Endothelial cell of umbilical vein (primary cell): ENCODE measurements at regions not wholly inside any gene's neighbourhood (a gene's known extent, or its start where the extent isn't known, plus 50 kb on each side); places are given as distances from the start of the nearest gene placed in this dataset.

ENCODE experiments used
- BruUV-seq: library from RNA; stranded (reverse); fragments of 400-500 nt; replicated peaks from 2 replicates; lab custom pipeline; 2021; lab: Mats Ljungman, UMichigan
- CTCF ChIA-PET: fragments of 300-600, 350-600 bp; sonication (Branson Sonifier 250); formaldehyde crosslinking; loops from one replicate; lab custom pipeline; 2021; ENCODE audit warnings: antibody characterized with exemption, inconsistent platforms; lab: Charles Lee
- POLR2A ChIA-PET: fragments of 300-600, 350-600 bp; sonication (Branson Sonifier 250); formaldehyde crosslinking; loops from one replicate; lab custom pipeline; 2021; ENCODE audit warnings: antibody characterized with exemption, inconsistent platforms; lab: Charles Lee
- DNase-seq: peaks from one replicate; pipeline ENCODE4 v3.0.0-alpha.2; 2011; ENCODE audit warnings: low read depth, low spot score
- FAIRE-seq: peaks from 2 replicates; lab custom pipeline; 2011; peaks lifted over from hg19 to GRCh38; lab: Jason Lieb, UNC
- H2AFZ ChIP-seq: 2 replicates; pipeline ENCODE4 v1.6.0; 2012; ENCODE audit warnings: low read depth, low read length, control low read depth, inconsistent platforms
- H3K27ac ChIP-seq: 2 replicates; pipeline ENCODE4 v1.5.1; 2011; ENCODE audit warnings: low read depth, mild to moderate bottlenecking, control low read depth, low read length, moderate library complexity; ENCODE audit not compliant: insufficient read depth
- H3K27me3 ChIP-seq, 2 experiments: 2 replicates each; pipeline versions ENCODE4 v1.6.0 to v1.6.1; 2011; ENCODE audit warnings: low read length in 2 of 2, mixed read lengths in 1 of 2; ENCODE audit not compliant: control insufficient read depth in 2 of 2, insufficient read depth in 2 of 2
- H3K36me3 ChIP-seq, 2 experiments: 2 replicates in 1 of 2; 3 replicates in 1 of 2; pipeline ENCODE4 v1.5.1; 2011; ENCODE audit warnings: low read length in 2 of 2, mild to moderate bottlenecking in 1 of 2, moderate library complexity in 1 of 2; ENCODE audit not compliant: control insufficient read depth in 2 of 2, insufficient read depth in 2 of 2; ENCODE audit errors: extremely low read depth in 1 of 2
- H3K4me1 ChIP-seq: 3 replicates; pipeline ENCODE4 v1.5.1; 2011; ENCODE audit warnings: mild to moderate bottlenecking, low read length; ENCODE audit not compliant: control insufficient read depth, insufficient read depth; ENCODE audit errors: extremely low read depth
- H3K4me2 ChIP-seq: 2 replicates; pipeline ENCODE4 v1.6.1; 2011; ENCODE audit warnings: low read length, control low read depth, mixed read lengths; ENCODE audit not compliant: insufficient read depth
- H3K4me3 ChIP-seq, 3 experiments: fragments of 200-600 bp in 1 of 3; sonication (generic), shearing (Covaris generic) in 1 of 3; replicated peaks in 1 of 3; 2 replicates each; pipeline ENCODE4 v1.5.1; 2011 to 2016; ENCODE audit warnings: control low read depth in 3 of 3, low read length in 3 of 3, mild to moderate bottlenecking in 2 of 3, inconsistent platforms in 1 of 3, low read depth in 1 of 3, moderate library complexity in 1 of 3; ENCODE audit not compliant: insufficient read depth in 1 of 3
- H3K79me2 ChIP-seq: 2 replicates; pipeline ENCODE4 v1.6.0; 2012; ENCODE audit warnings: low read length, inconsistent platforms; ENCODE audit not compliant: control insufficient read depth, insufficient read depth
- H3K9ac ChIP-seq: replicated peaks from 2 replicates; pipeline ENCODE3; 2011; ENCODE audit warnings: low read length, control low read depth; ENCODE audit not compliant: insufficient read depth; ENCODE audit errors: extremely low read depth
- H3K9me1 ChIP-seq: replicated peaks from 3 replicates; pipeline ENCODE4 v1.6.0; 2011; ENCODE audit warnings: mild to moderate bottlenecking, low read length; ENCODE audit not compliant: control insufficient read depth, insufficient read depth; ENCODE audit errors: extremely low read depth
- H3K9me3 ChIP-seq: replicated peaks from 2 replicates; pipeline ENCODE4 v1.5.1; 2012; ENCODE audit warnings: low read length, inconsistent platforms; ENCODE audit not compliant: control insufficient read depth, insufficient read depth
- H4K20me1 ChIP-seq: replicated peaks from 2 replicates; pipeline ENCODE3; 2011; ENCODE audit warnings: mild to moderate bottlenecking, low read length; ENCODE audit not compliant: control insufficient read depth, insufficient read depth; ENCODE audit errors: extremely low read depth
- EZH2 ChIP-seq: IDR thresholded peaks from 2 replicates; pipeline ENCODE4 v1.6.1; 2012; ENCODE audit warnings: borderline replicate concordance, low read depth, mild to moderate bottlenecking, moderate library complexity, low read length, inconsistent platforms; ENCODE audit not compliant: severe bottlenecking
- GATA2 ChIP-seq: IDR thresholded peaks from 2 replicates; pipeline ENCODE4 v1.7.0; 2011; ENCODE audit warnings: low read depth, mild to moderate bottlenecking, moderate library complexity, mixed read lengths, low read length; ENCODE audit not compliant: insufficient read length, insufficient read depth
- JUN ChIP-seq: IDR thresholded peaks from 2 replicates; pipeline ENCODE4 v1.6.1; 2011; ENCODE audit warnings: borderline replicate concordance, low read depth; ENCODE audit not compliant: insufficient read length, insufficient read depth
- MAX ChIP-seq: IDR thresholded peaks from 2 replicates; pipeline ENCODE4 v1.6.1; 2011; ENCODE audit not compliant: insufficient read depth, insufficient read length
- MYC ChIP-seq: IDR thresholded peaks from one replicate; pipeline ENCODE4 v1.6.1; 2011; ENCODE audit warnings: mild to moderate bottlenecking, low read depth, low read length
- POLR2A ChIP-seq: IDR thresholded peaks from 2 replicates; pipeline ENCODE4 v1.6.1; 2012; ENCODE audit warnings: low read depth, mild to moderate bottlenecking, control low read depth, low read length
- dilution Hi-C: fragments of 300-500 bp; cut with MboI; formaldehyde crosslinking; loops from one replicate; pipeline ENCODE4 v1.15.0; 2019; ENCODE audit warnings: low sequenced_read_pairs; ENCODE audit not compliant: extremely low pct_ligation_motif_present
- intact Hi-C: fragments of 100-400 bp; cut with micrococcal nuclease; formaldehyde crosslinking; loops from one replicate; pipeline ENCODE4 v1.10.0; 2022

- Histone ChIP-seq H3K9me1 (no peaks in the 10 kb centered on the region), H3K9me3 (no peaks in the 10 kb centered on the region), H3K4me1 (no peaks in the 10 kb centered on the region), H3K9ac (no peak overlapping the region), H3K4me3 (no peak overlapping the region), H3K27ac (no peak overlapping the region), H4K20me1 (no peaks in the 10 kb centered on the region), H3K27me3 (no peaks in the 10 kb centered on the region), H3K4me2 (no peak overlapping the region), H3K36me3 (no peaks in the 10 kb centered on the region), H3K79me2 (no peaks in the 10 kb centered on the region), H2AFZ (no peak overlapping the region)
- POLR2A ChIA-PET = no interaction called here
- intact Hi-C loops = no loop called here
- CTCF ChIA-PET = no interaction called here
- dilution Hi-C loops = no loop called here
- FAIRE-seq (no peak), DNase-seq (no peak)
- no TSS peak for BruUV-seq
- TF ChIP-seq GATA2 = no peak
Measured at GRCh38 chr3:194760494-194761137, 74.9 kb downstream of the FAM43A start.

GRCh38 chr3:194761384-194761783 lies 75.7 kb downstream of the FAM43A start:
- POLR2A ChIA-PET = no interaction called here
- Histone ChIP-seq H3K9me1 (no peaks in the 10 kb centered on the region), H3K36me3 (no peaks in the 10 kb centered on the region), H3K9me3 (no peaks in the 10 kb centered on the region), H4K20me1 (no peaks in the 10 kb centered on the region), H3K4me1 (no peaks in the 10 kb centered on the region), H3K4me2 (no peak overlapping the region), H3K27me3 (no peaks in the 10 kb centered on the region), H3K4me3 (no peak overlapping the region), H3K9ac (no peak overlapping the region), H3K79me2 (no peaks in the 10 kb centered on the region), H2AFZ (no peak overlapping the region), H3K27ac (no peak overlapping the region)
- intact Hi-C loops (no loop called here), dilution Hi-C loops (no loop called here)
- DNase-seq (no peak), FAIRE-seq (no peak)
- CTCF ChIA-PET = no interaction called here
- BruUV-seq = no TSS peak
- TF ChIP-seq MYC = no peak
- TF ChIP-seq JUN = no peak
- TF ChIP-seq EZH2 = no peak
- TF ChIP-seq POLR2A = no peak
- TF ChIP-seq GATA2 = no peak
- TF ChIP-seq MAX = no peak
